Upper lobe of left lung (tissue), 4 donors: ENCODE measurements at regions not wholly inside any gene's neighbourhood (a gene's known extent, or its start where the extent isn't known, plus 50 kb on each side); places are given as distances from the start of the nearest gene placed in this dataset.

Experiments used
- CTCF ChIP-seq, 6 experiments: fragments of 450-650 bp in 4 of 6; fragments of 200-600 bp in 2 of 6; sonication (generic) in 2 of 6; IDR thresholded peaks; one replicate each; pipeline ENCODE4 v1.5.1; 2016 to 2019; ENCODE audit warnings: antibody characterized with exemption in 6 of 6
- EP300 ChIP-seq, 4 donors: sonication (generic); formaldehyde crosslinking; IDR thresholded peaks; one replicate each; pipeline ENCODE4 v1.5.1; 2017; ENCODE audit warnings: antibody characterized with exemption in 4 of 4, control low read depth in 2 of 4

- TF ChIP-seq CTCF (IDR thresholded peaks at IDR 0.05): no peak
- TF ChIP-seq EP300 (IDR thresholded peaks at IDR 0.05): no peak
Measured at GRCh38 chr4:164408831-164409230, 345.1 kb upstream of the SMIM31 start.
